ENCODE measurements at regions not wholly inside any gene's neighbourhood (a gene's known extent, or its start where the extent isn't known, plus 50 kb on each side); places are given as distances from the start of the nearest gene placed in this dataset.

DNA sequence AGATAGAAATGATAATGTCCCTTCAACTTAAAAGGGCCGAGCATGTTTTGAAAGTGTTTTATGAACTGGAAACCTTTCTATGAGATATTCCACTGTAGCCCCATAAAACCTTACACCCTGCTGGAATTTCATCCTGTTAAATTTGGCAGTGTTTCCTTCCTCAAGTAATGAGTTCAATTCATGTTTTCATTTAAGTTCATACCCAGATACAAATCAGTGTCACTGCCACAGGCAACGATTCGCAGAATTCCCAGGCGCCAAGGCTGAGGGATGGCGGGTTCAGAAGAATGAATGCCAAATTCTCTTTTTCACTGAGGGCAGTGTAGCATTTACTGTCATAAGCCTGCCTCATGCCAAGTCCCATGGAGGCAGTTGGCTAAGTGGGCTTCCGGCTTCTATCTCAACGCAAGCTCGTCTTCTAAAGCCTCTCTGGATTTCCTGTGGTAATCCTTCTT lies 511.8 kb upstream of the ID4 start:
- Histone ChIP-seq H2BK15ac (ENCODE audit: low read length) (no peak overlapping the region), H3K4me3 (ENCODE audit: extremely low read depth in 1 of 4, insufficient read depth in 2 of 4, low read depth in 3 of 4, low read length in 4 of 4) (no peak overlapping the region), H3K4ac (replicated peaks; ENCODE audit: insufficient read length, low read depth, low read length) (no peak overlapping the region), H3K36me3 (ENCODE audit: control insufficient read depth in 2 of 4, insufficient read depth in 4 of 4, low read length in 3 of 4) (no peaks in the 10 kb centered on the region), H2BK120ac (replicated peaks; ENCODE audit: low read depth, low read length) (no peak overlapping the region), H4K8ac (ENCODE audit: extremely low read depth, insufficient read depth, low read length) (no peak overlapping the region), H3K14ac (ENCODE audit: insufficient read length) (no peak overlapping the region), H3K9me3 (ENCODE audit: insufficient read depth in 2 of 2, low read depth in 1 of 2, low read length in 1 of 2) (no peaks in the 10 kb centered on the region), H4K5ac (ENCODE audit: insufficient read length, low read depth, low read length) (no peak overlapping the region), H3K79me1 (ENCODE audit: low read depth, low read length) (no peaks in the 10 kb centered on the region), H3K27me3 (replicated peaks in 1 of 4; ENCODE audit: control insufficient read depth in 3 of 4, extremely low read depth in 1 of 4, insufficient read depth in 3 of 4, low read length in 3 of 4) (no peaks in the 10 kb centered on the region), H4K91ac (replicated peaks; ENCODE audit: insufficient read length, low read length) (no peak overlapping the region), H3K79me2 (ENCODE audit: control insufficient read depth in 1 of 2, insufficient read depth in 2 of 2, low read length in 2 of 2) (no peaks in the 10 kb centered on the region), H2BK12ac (ENCODE audit: low read depth, low read length) (no peak overlapping the region), H2BK20ac (ENCODE audit: low read length) (no peak overlapping the region), H3K23ac (ENCODE audit: insufficient read length) (no peak overlapping the region), H3K56ac (replicated peaks; ENCODE audit: insufficient read length, low read depth, low read length) (no peak overlapping the region), H3K18ac (ENCODE audit: extremely low read depth, low read length) (no peak overlapping the region), H3K27ac (ENCODE audit: low read depth, low read length) (no peak overlapping the region), H2AFZ (ENCODE audit: low read length) (no peak overlapping the region), H3K23me2 (ENCODE audit: low read depth, low read length) (no peaks in the 10 kb centered on the region; the same call in 1 of the 2 replicates), H2BK5ac (ENCODE audit: low read depth, low read length) (no peak overlapping the region), H3K4me2 (ENCODE audit: insufficient read depth in 1 of 2, low read depth in 2 of 2, low read length in 2 of 2) (no peak overlapping the region), H3K4me1 (replicated peaks in 1 of 4; ENCODE audit: control insufficient read depth in 3 of 4, insufficient read depth in 4 of 4, low read length in 3 of 4) (peaks cover 2 to 9% (median 3%) of the 10 kb centered on the region in 4 experiments; a peak in 4 of 7 replicates), H2AK5ac (ENCODE audit: low read depth, low read length) (no peak overlapping the region), H4K20me1 (replicated peaks in 1 of 2; ENCODE audit: control insufficient read depth in 1 of 2, insufficient read depth in 2 of 2, low read length in 2 of 2) (no peaks in the 10 kb centered on the region), H3K9ac (replicated peaks in 1 of 4; ENCODE audit: extremely low read depth in 1 of 4, low read depth in 3 of 4, low read length in 3 of 4) (no peak overlapping the region)
- FAIRE-seq (no peak), DNase-seq (ENCODE audit: low read depth in 1 of 2, low spot score in 2 of 2) (no peak)
- CTCF ChIA-PET (ENCODE audit: partially characterized antibody), result interaction anchor here (1.6 kb wide), 1 partner anchor 95 kb away, joined by 3 read pairs; no protein-coding TSS in a partner anchor
- POLR2A ChIA-PET (ENCODE audit: partially characterized antibody), result no interaction called here
- TF ChIP-seq, protein P1, sequence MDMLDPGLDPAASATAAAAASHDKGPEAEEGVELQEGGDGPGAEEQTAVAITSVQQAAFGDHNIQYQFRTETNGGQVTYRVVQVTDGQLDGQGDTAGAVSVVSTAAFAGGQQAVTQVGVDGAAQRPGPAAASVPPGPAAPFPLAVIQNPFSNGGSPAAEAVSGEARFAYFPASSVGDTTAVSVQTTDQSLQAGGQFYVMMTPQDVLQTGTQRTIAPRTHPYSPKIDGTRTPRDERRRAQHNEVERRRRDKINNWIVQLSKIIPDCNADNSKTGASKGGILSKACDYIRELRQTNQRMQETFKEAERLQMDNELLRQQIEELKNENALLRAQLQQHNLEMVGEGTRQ (IDR thresholded peaks at IDR 0.05; ENCODE audit: low read length), result no peak
- no peak for TF ChIP-seq HDAC2 (IDR thresholded peaks at IDR 0.05; ENCODE audit: borderline replicate concordance in 1 of 2, low read depth in 2 of 2, low read length in 2 of 2)
- TF ChIP-seq YY1 (IDR thresholded peaks at IDR 0.05; ENCODE audit: low read depth, low read length), result no peak
- no peak for TF ChIP-seq FOSL1 (IDR thresholded peaks at IDR 0.05; ENCODE audit: insufficient read depth, low read depth, low read length)
- TF ChIP-seq SAP30 (IDR thresholded peaks at IDR 0.05; ENCODE audit: insufficient read depth, insufficient replicate concordance, low read length), result no peak
- TF ChIP-seq TAF7 (optimal IDR thresholded peaks at IDR 0.05; ENCODE audit: borderline replicate concordance, low read depth, low read length), result no peak
- no peak for TF ChIP-seq MAFK (IDR thresholded peaks at IDR 0.05; ENCODE audit: low read depth, low read length)
- WGBS, 2 experiments (ENCODE audit: extremely low coverage in 1 of 2, insufficient coverage in 1 of 2, insufficient read length in 1 of 2, insufficient replicate concordance in 2 of 2, low coverage in 1 of 2, low lambda C conversion rate in 2 of 2, missing lambda C conversion rate in 1 of 2), result 97% methylated on average over 8 of the region's 8 CpGs; no CpG with 5 or more reads in 1 of the 2 experiments

All from H1 (cell line).